ENCODE measurements at regions not wholly inside any gene's neighbourhood (a gene's known extent, or its start where the extent isn't known, plus 50 kb on each side); places are given as distances from the start of the nearest gene placed in this dataset.

GRCh38 chr4:104971462-104971861 lies 175.2 kb upstream of the TET2 start:
- ATAC-seq = no peak
- no peak for TF ChIP-seq BACH2 (CRISPR knock-in tag; IDR thresholded peaks at IDR 0.05; ENCODE audit: borderline replicate concordance)
- no peak for TF ChIP-seq ZFP30 (CRISPR knock-in tag; IDR thresholded peaks at IDR 0.05)
- no peak for TF ChIP-seq TCF4 (CRISPR knock-in tag; IDR thresholded peaks at IDR 0.05; ENCODE audit: borderline replicate concordance)

- no peak for ATAC-seq
- no peak for TF ChIP-seq ESRRG (CRISPR knock-in tag; IDR thresholded peaks at IDR 0.05)
- TF ChIP-seq ARNTL (CRISPR knock-in tag; IDR thresholded peaks at IDR 0.05; ENCODE audit: borderline replicate concordance, low read depth) = no peak
- TF ChIP-seq SNAI2 (CRISPR knock-in tag; IDR thresholded peaks at IDR 0.05) = no peak
- TF ChIP-seq CSRNP3 (CRISPR knock-in tag; IDR thresholded peaks at IDR 0.05) = no peak
- no peak for TF ChIP-seq ZFP3 (CRISPR knock-in tag; IDR thresholded peaks at IDR 0.05)
- TF ChIP-seq ZNF565 (CRISPR knock-in tag; conservative IDR thresholded peaks at IDR 0.05; ENCODE audit: low read depth) = no peak
- TF ChIP-seq RARB (CRISPR knock-in tag; IDR thresholded peaks at IDR 0.05) = no peak
- no peak for TF ChIP-seq PATZ1 (CRISPR knock-in tag; IDR thresholded peaks at IDR 0.05; ENCODE audit: borderline replicate concordance)
- TF ChIP-seq ZNF70 (CRISPR knock-in tag; IDR thresholded peaks at IDR 0.05) = no peak
- TF ChIP-seq TCF4 (CRISPR knock-in tag; IDR thresholded peaks at IDR 0.05; ENCODE audit: borderline replicate concordance) = no peak
- TF ChIP-seq ZFP30 (CRISPR knock-in tag; IDR thresholded peaks at IDR 0.05) = no peak
- no peak for TF ChIP-seq TOX (CRISPR knock-in tag; IDR thresholded peaks at IDR 0.05; ENCODE audit: borderline replicate concordance)
- TF ChIP-seq BACH2 (CRISPR knock-in tag; IDR thresholded peaks at IDR 0.05; ENCODE audit: borderline replicate concordance) = no peak
- no peak for TF ChIP-seq CSDC2 (CRISPR knock-in tag; IDR thresholded peaks at IDR 0.05)
- TF ChIP-seq ZC3H10 (CRISPR knock-in tag; IDR thresholded peaks at IDR 0.05) = no peak
- TF ChIP-seq CREB5 (CRISPR knock-in tag; IDR thresholded peaks at IDR 0.05; ENCODE audit: low read depth) = no peak
- TF ChIP-seq GLIS3 (CRISPR knock-in tag; IDR thresholded peaks at IDR 0.05) = no peak
These were observed 173.0 kb upstream of the TET2 start for GRCh38 chr4:104973708-104974107.

GRCh38 chr4:104975617-104976016 lies 171.1 kb upstream of the TET2 start:
- no peak for ATAC-seq
- TF ChIP-seq CREB5 (CRISPR knock-in tag; IDR thresholded peaks at IDR 0.05; ENCODE audit: low read depth) (no peak), POU6F1 (CRISPR knock-in tag; IDR thresholded peaks at IDR 0.05; ENCODE audit: borderline replicate concordance, low read depth) (no peak), PATZ1 (CRISPR knock-in tag; IDR thresholded peaks at IDR 0.05; ENCODE audit: borderline replicate concordance) (no peak), OSR1 (CRISPR knock-in tag; IDR thresholded peaks at IDR 0.05) (no peak), GLIS3 (CRISPR knock-in tag; IDR thresholded peaks at IDR 0.05) (no peak), BACH2 (CRISPR knock-in tag; IDR thresholded peaks at IDR 0.05; ENCODE audit: borderline replicate concordance) (no peak), CSRNP3 (CRISPR knock-in tag; IDR thresholded peaks at IDR 0.05) (no peak), CSDC2 (CRISPR knock-in tag; IDR thresholded peaks at IDR 0.05) (no peak), PPARA (CRISPR knock-in tag; IDR thresholded peaks at IDR 0.05; ENCODE audit: borderline replicate concordance) (no peak), RARB (CRISPR knock-in tag; IDR thresholded peaks at IDR 0.05) (no peak), TSHZ2 (CRISPR knock-in tag; IDR thresholded peaks at IDR 0.05) (no peak), TOX (CRISPR knock-in tag; IDR thresholded peaks at IDR 0.05; ENCODE audit: borderline replicate concordance) (no peak), ISL1 (CRISPR knock-in tag; IDR thresholded peaks at IDR 0.05) (no peak), ARNTL (CRISPR knock-in tag; IDR thresholded peaks at IDR 0.05; ENCODE audit: borderline replicate concordance, low read depth) (no peak), SNAI2 (CRISPR knock-in tag; IDR thresholded peaks at IDR 0.05) (no peak), ZNF8 (CRISPR knock-in tag; IDR thresholded peaks at IDR 0.05) (no peak), ZFP30 (CRISPR knock-in tag; IDR thresholded peaks at IDR 0.05) (no peak), ESRRG (CRISPR knock-in tag; IDR thresholded peaks at IDR 0.05) (no peak)

Data from SK-N-SH treated with all-trans-retinoic acid at 6 μM for 48 hours (cell line).